ENCODE measurements at regions not wholly inside any gene's neighbourhood (a gene's known extent, or its start where the extent isn't known, plus 50 kb on each side); places are given as distances from the start of the nearest gene placed in this dataset.

DNA sequence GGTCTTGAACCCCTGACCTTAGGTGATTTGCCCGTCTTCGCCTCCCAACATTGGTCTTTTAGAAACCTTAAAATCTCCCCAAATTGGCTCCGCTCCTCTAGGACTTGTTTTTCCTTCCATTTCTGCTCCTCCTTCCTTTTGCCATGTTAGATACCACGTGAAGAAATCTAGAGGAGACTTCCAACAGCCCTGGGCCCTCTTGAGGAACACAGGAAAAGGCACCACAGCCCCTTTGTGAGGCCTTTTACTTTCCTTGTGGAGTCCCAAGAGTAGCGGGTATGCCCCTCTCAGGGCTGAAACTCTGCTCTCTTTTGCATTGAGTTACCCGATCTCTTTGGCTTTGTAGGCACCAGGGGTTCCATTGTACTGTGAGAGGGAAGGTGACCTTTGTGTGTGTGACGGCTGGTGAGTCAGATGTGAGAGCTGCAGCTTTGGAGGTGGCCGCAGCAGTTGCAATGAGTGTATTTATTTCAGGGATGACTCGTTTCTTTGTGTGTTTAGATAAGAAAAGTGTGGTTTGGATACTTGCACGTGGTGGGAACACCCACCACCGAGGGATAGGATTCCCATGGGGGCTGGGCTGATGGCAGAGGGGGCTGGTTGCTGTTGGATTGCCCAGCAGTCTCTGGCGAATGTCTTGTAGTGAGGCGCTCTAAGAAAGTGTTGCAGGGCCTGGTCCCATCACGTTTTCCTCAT, 218.4 kb upstream of the HS6ST1 start:
- Histone ChIP-seq H3K4me1 (ENCODE audit: control insufficient read depth, insufficient read depth, low read length) (peaks cover 22% of the 10 kb centered on the region), H3K4me3 (ENCODE audit: low read depth, low read length) (peak overlapping the region; percentile 10; the same call in 1 of the 2 replicates), H3K36me3 (ENCODE audit: control insufficient read depth, insufficient read depth, low read length) (no peaks in the 10 kb centered on the region), H3K9ac (ENCODE audit: low read length) (no peak overlapping the region), H3K9me3 (ENCODE audit: control insufficient read depth, insufficient read depth, low read depth, low read length) (no peaks in the 10 kb centered on the region), H3K27ac (ENCODE audit: low read depth, low read length) (peak overlapping the region; percentile 10; the same call in 1 of the 2 replicates), H3K27me3 (ENCODE audit: control insufficient read depth, insufficient read depth, low read length) (no peaks in the 10 kb centered on the region)

DNA sequence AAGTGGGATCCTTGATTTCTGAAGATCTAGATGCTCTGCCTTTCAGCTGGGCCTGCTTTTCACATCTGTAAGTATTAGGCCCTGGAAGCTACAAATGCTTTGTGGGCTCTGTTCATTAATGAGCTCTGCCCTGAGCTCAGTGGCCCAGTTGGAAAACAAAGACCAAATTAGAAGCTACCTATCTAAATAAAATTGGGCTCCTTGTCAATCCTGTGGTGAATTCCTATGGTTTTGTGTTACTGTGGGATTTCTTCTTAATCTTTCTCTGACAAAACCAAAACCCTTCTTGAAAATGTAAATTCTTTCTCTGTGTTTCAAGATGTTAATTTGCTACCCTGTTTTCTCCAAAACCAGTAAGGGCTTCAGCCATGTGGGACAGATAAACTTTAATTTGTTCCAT, 219.0 kb upstream of the HS6ST1 start:
- peak overlapping the region; percentile 10; the same call in 1 of the 2 replicates for H3K27ac ChIP-seq (ENCODE audit: low read depth, low read length)
- no peaks in the 10 kb centered on the region for H3K27me3 ChIP-seq (ENCODE audit: control insufficient read depth, insufficient read depth, low read length)
- H3K9me3 ChIP-seq (ENCODE audit: control insufficient read depth, insufficient read depth, low read depth, low read length) = no peaks in the 10 kb centered on the region
- no peak overlapping the region for H3K9ac ChIP-seq (ENCODE audit: low read length)
- H3K36me3 ChIP-seq (ENCODE audit: control insufficient read depth, insufficient read depth, low read length) = no peaks in the 10 kb centered on the region
- peak overlapping the region; percentile 10; the same call in 1 of the 2 replicates for H3K4me3 ChIP-seq (ENCODE audit: low read depth, low read length)
- peaks cover 22% of the 10 kb centered on the region for H3K4me1 ChIP-seq (ENCODE audit: control insufficient read depth, insufficient read depth, low read length)

DNA sequence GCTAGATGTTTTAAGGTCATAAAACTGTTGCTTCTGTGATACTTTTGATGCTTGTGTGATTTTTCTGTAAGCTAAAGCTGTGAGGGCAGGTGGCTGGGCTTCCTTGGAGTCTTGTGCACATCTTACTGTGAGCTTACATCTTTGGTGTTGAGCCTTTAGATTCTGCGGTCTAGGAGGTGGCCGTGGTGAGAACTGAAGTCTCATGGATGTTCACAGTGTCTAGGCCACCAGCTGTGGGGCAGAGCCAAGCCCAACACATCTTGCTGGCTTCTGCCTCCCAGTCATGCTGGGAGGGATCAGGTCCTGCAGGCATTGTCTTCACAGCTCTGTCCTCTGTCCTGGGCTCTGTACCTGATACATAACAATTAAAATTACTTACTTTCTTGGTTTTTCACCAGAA, 219.7 kb upstream of the HS6ST1 start:
- Histone ChIP-seq H3K27ac (ENCODE audit: low read depth, low read length) (no peak overlapping the region), H3K9ac (ENCODE audit: low read length) (no peak overlapping the region), H3K4me1 (ENCODE audit: control insufficient read depth, insufficient read depth, low read length) (peaks cover 22% of the 10 kb centered on the region), H3K27me3 (ENCODE audit: control insufficient read depth, insufficient read depth, low read length) (no peaks in the 10 kb centered on the region), H3K9me3 (ENCODE audit: control insufficient read depth, insufficient read depth, low read depth, low read length) (no peaks in the 10 kb centered on the region), H3K4me3 (ENCODE audit: low read depth, low read length) (no peak overlapping the region), H3K36me3 (ENCODE audit: control insufficient read depth, insufficient read depth, low read length) (no peaks in the 10 kb centered on the region)

DNA sequence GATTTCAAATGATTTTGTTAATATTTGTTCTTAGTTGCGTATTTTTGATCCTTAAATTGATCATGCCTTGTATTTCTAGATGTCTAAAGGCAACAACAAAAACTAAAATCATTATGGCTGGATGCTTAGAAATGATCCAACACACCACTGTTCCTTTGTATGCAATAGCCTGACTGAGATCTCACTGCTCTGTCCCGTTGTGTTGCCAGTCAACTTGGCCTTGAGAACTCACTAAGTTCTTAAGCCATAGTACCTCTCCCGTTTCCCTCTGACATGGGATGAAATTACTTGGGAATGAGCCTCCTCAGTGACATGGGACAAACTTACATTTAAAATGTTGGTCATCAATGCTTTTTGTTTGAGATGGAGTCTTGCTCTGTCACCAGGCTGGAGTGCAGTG, 222.0 kb upstream of the HS6ST1 start:
- no peak overlapping the region for H3K27ac ChIP-seq (ENCODE audit: low read depth, low read length)
- no peaks in the 10 kb centered on the region for H3K36me3 ChIP-seq (ENCODE audit: control insufficient read depth, insufficient read depth, low read length)
- no peak overlapping the region for H3K4me3 ChIP-seq (ENCODE audit: low read depth, low read length)
- H3K27me3 ChIP-seq (ENCODE audit: control insufficient read depth, insufficient read depth, low read length) = no peaks in the 10 kb centered on the region
- peaks cover 28% of the 10 kb centered on the region for H3K4me1 ChIP-seq (ENCODE audit: control insufficient read depth, insufficient read depth, low read length)
- no peaks in the 10 kb centered on the region for H3K9me3 ChIP-seq (ENCODE audit: control insufficient read depth, insufficient read depth, low read depth, low read length)
- no peak overlapping the region for H3K9ac ChIP-seq (ENCODE audit: low read length)

DNA sequence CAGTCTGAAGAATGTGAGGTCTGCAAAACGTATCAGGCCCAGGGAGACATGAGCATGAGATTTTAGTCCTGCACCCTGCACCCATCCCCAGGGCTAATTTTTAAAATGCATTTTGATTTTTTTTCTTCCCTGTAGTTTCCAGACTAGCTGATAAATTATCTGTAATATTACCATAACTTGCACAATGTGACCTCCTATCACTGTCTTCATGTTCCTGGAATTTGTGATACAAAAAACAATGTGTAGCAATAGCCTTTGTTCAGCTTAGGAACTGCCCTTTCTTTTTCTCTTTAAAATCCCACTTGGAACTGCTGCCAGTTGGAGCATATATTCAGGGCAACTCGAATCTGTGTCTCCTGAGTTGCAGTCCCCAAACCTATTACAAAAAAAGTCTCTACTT, 222.8 kb upstream of the HS6ST1 start:
- Histone ChIP-seq H3K9me3 (ENCODE audit: control insufficient read depth, insufficient read depth, low read depth, low read length) (no peaks in the 10 kb centered on the region), H3K27me3 (ENCODE audit: control insufficient read depth, insufficient read depth, low read length) (no peaks in the 10 kb centered on the region), H3K27ac (ENCODE audit: low read depth, low read length) (no peak overlapping the region), H3K4me1 (ENCODE audit: control insufficient read depth, insufficient read depth, low read length) (peaks cover 23% of the 10 kb centered on the region), H3K36me3 (ENCODE audit: control insufficient read depth, insufficient read depth, low read length) (no peaks in the 10 kb centered on the region), H3K4me3 (ENCODE audit: low read depth, low read length) (no peak overlapping the region), H3K9ac (ENCODE audit: low read length) (no peak overlapping the region)

DNA sequence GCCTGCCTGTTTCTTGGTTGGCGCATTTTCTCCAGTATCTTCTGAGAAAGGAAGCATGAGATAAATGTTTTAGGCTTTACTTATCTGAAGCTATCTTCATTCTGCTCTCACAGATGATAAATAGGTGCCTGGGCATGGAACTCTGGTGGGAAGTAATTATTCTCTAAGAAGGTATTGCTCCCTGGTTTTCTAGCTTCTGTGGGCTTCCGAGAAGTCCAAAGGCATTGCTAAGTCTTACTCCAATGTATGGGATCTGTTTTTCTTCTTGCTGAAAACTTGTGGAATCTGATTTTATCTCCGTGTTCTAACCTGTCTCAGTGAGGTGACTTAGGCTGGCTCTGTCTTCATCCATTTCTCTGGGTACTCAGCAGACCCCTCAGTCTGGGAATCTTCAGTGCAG, 224.4 kb upstream of the HS6ST1 start:
- no peaks in the 10 kb centered on the region for H3K9me3 ChIP-seq (ENCODE audit: control insufficient read depth, insufficient read depth, low read depth, low read length)
- no peak overlapping the region for H3K4me3 ChIP-seq (ENCODE audit: low read depth, low read length)
- no peak overlapping the region for H3K9ac ChIP-seq (ENCODE audit: low read length)
- H3K36me3 ChIP-seq (ENCODE audit: control insufficient read depth, insufficient read depth, low read length) = no peaks in the 10 kb centered on the region
- no peak overlapping the region for H3K27ac ChIP-seq (ENCODE audit: low read depth, low read length)
- no peaks in the 10 kb centered on the region for H3K27me3 ChIP-seq (ENCODE audit: control insufficient read depth, insufficient read depth, low read length)
- H3K4me1 ChIP-seq (ENCODE audit: control insufficient read depth, insufficient read depth, low read length) = peaks cover 10% of the 10 kb centered on the region

DNA sequence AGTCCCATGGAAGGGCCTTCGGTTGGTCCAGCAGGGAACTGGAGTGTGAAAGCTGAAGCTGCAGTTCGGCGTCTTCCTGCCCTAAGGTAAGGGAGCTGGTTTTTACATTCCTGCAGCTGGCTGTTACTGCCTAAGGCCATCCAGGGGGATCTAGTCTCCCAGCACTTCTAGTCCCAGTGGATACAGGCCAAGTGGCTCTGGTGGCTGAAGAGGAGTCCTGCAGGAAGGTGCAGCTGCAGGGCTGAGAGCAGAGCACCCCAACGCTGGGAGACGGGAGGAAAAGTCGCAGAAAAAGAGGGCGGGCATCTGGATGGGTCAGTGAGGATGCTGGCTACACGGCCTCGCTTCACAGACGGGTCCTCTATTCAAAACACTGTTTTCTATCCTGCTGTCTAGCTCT, 225.0 kb upstream of the HS6ST1 start:
- Histone ChIP-seq H3K9me3 (ENCODE audit: control insufficient read depth, insufficient read depth, low read depth, low read length) (no peaks in the 10 kb centered on the region), H3K4me3 (ENCODE audit: low read depth, low read length) (no peak overlapping the region), H3K27ac (ENCODE audit: low read depth, low read length) (no peak overlapping the region), H3K4me1 (ENCODE audit: control insufficient read depth, insufficient read depth, low read length) (peaks cover 7% of the 10 kb centered on the region), H3K9ac (ENCODE audit: low read length) (no peak overlapping the region), H3K27me3 (ENCODE audit: control insufficient read depth, insufficient read depth, low read length) (no peaks in the 10 kb centered on the region), H3K36me3 (ENCODE audit: control insufficient read depth, insufficient read depth, low read length) (no peaks in the 10 kb centered on the region)

DNA sequence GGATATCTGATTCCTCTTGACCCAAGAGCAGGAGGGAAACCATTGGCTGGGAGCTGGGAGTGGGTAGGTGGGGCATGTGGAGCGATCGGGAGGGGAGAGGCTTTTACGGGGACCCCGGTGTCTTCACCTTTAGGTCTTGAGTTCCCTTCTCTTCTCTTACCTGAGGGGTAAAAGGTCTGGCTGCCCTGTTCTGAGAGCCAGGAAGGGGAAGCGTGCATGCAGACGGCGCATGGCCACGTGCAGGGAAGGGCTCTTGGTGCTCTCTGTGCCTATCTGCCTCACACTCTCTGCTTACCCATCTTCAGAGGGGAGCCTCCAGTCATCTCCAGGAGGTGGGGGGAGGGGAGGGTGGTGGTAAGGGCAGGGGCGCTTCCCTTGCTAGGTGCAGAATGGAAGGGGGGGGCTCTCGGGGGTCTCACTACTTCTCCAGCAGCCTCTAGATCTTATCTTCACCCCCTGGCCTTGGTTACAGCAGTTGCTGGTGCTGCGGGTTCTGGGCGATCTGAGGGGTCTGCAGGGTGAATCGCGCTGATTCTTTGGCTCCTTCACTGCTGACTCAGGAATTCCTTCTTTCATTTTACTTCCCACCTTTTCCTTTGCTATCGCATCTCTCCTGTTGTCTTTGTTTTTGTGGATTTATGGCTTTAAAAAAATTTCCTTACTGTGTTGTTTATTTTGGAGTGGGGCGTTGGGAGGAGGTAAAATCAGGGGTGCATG, 225.8 kb upstream of the HS6ST1 start:
- no peaks in the 10 kb centered on the region for H3K27me3 ChIP-seq (ENCODE audit: control insufficient read depth, insufficient read depth, low read length)
- no peak overlapping the region for H3K9ac ChIP-seq (ENCODE audit: low read length)
- no peak overlapping the region for H3K4me3 ChIP-seq (ENCODE audit: low read depth, low read length)
- H3K36me3 ChIP-seq (ENCODE audit: control insufficient read depth, insufficient read depth, low read length) = no peaks in the 10 kb centered on the region
- no peak overlapping the region for H3K27ac ChIP-seq (ENCODE audit: low read depth, low read length)
- H3K4me1 ChIP-seq (ENCODE audit: control insufficient read depth, insufficient read depth, low read length) = peaks cover 8% of the 10 kb centered on the region
- H3K9me3 ChIP-seq (ENCODE audit: control insufficient read depth, insufficient read depth, low read depth, low read length) = no peaks in the 10 kb centered on the region

DNA sequence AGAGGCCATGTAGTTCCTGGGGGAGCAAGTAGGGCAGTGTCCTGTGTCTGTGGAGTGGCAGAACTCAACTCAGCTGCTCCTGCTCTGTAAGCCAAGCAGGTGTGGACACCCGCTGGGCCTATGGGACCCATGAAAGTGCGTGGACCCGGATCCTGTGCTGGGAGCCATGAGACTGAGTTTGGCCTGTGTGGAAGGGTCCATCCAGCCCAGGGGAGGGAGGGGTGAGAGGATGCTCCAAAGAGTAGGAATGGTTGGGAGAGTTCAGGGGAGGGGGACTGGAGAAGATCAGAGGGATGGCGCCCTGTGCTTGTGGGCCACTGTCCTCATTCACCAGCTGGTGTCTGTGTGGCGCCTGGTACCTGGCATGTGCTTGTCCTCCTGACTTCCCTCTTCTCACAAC, 226.4 kb upstream of the HS6ST1 start:
- H3K27ac ChIP-seq (ENCODE audit: low read depth, low read length) = no peak overlapping the region
- H3K9me3 ChIP-seq (ENCODE audit: control insufficient read depth, insufficient read depth, low read depth, low read length) = no peaks in the 10 kb centered on the region
- H3K36me3 ChIP-seq (ENCODE audit: control insufficient read depth, insufficient read depth, low read length) = no peaks in the 10 kb centered on the region
- no peak overlapping the region for H3K9ac ChIP-seq (ENCODE audit: low read length)
- peaks cover 14% of the 10 kb centered on the region for H3K4me1 ChIP-seq (ENCODE audit: control insufficient read depth, insufficient read depth, low read length)
- H3K4me3 ChIP-seq (ENCODE audit: low read depth, low read length) = no peak overlapping the region
- no peaks in the 10 kb centered on the region for H3K27me3 ChIP-seq (ENCODE audit: control insufficient read depth, insufficient read depth, low read length)

DNA sequence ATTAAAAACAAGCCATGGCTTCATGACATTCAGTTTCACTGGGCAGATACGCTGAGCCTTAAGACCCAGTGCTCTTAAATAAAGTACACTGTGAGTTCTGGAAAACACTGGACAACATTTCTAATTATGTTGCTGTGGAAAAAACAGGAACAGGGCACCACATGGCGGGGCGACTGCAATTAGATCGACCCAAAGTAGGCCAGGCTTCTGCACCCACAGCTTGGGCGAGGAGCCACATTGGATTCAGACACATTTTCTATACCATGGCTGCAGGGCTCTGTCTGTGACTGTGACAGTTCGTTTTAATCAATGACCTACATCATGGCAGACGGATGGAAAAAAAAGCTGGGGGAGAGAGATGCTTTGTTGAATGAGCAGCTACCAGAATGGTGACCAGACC, 227.2 kb upstream of the HS6ST1 start:
- Histone ChIP-seq H3K9ac (ENCODE audit: low read length) (no peak overlapping the region), H3K36me3 (ENCODE audit: control insufficient read depth, insufficient read depth, low read length) (no peaks in the 10 kb centered on the region), H3K27me3 (ENCODE audit: control insufficient read depth, insufficient read depth, low read length) (0 out of 2 replicates have a peak, but pooled peaks cover 3% of the 10 kb centered on the region), H3K27ac (ENCODE audit: low read depth, low read length) (no peak overlapping the region), H3K4me3 (ENCODE audit: low read depth, low read length) (no peak overlapping the region), H3K4me1 (ENCODE audit: control insufficient read depth, insufficient read depth, low read length) (peaks cover 18% of the 10 kb centered on the region), H3K9me3 (ENCODE audit: control insufficient read depth, insufficient read depth, low read depth, low read length) (no peaks in the 10 kb centered on the region)

DNA sequence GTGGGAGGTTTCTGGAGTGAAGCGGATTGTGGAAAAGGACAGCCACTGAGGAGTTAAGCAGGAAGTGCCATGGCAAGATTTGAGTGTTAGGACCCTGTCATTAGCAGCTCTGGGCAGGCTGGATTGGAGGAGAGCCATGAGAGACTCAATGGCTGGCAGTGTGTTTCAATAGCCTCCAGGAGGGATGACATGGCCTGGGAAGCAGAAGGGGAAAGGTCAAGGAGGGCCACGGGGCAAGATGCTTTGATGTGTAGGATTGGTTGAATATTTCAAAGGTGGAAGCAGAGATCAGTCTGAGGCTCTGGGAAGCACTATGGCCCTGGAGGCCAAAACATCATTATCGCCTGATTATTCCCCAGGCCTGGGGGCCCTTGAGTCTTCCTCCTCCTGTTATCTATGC, 229.0 kb upstream of the HS6ST1 start:
- H3K4me3 ChIP-seq (ENCODE audit: low read depth, low read length) = no peak overlapping the region
- no peak overlapping the region for H3K9ac ChIP-seq (ENCODE audit: low read length)
- H3K4me1 ChIP-seq (ENCODE audit: control insufficient read depth, insufficient read depth, low read length) = peaks cover 18% of the 10 kb centered on the region
- no peaks in the 10 kb centered on the region for H3K36me3 ChIP-seq (ENCODE audit: control insufficient read depth, insufficient read depth, low read length)
- 0 out of 2 replicates have a peak, but pooled peaks cover 3% of the 10 kb centered on the region for H3K27me3 ChIP-seq (ENCODE audit: control insufficient read depth, insufficient read depth, low read length)
- H3K9me3 ChIP-seq (ENCODE audit: control insufficient read depth, insufficient read depth, low read depth, low read length) = no peaks in the 10 kb centered on the region
- H3K27ac ChIP-seq (ENCODE audit: low read depth, low read length) = no peak overlapping the region
